HG02571 (cell line): ENCODE measurements at regions not wholly inside any gene's neighbourhood (a gene's known extent, or its start where the extent isn't known, plus 50 kb on each side); places are given as distances from the start of the nearest gene placed in this dataset.

ENCODE experiments used
- ATAC-seq: cut with Tn5 transposase; IDR thresholded peaks from one replicate; pipeline ENCODE4 v1.9.1; 2021; ENCODE audit warnings: mild to moderate bottlenecking, moderate library complexity; ENCODE audit not compliant: unreplicated experiment

- no peak for ATAC-seq
Measured at GRCh38 chr11:15859411-15859810, 496.9 kb downstream of the SOX6 start.

- no peak for ATAC-seq
Measured at GRCh38 chr11:15861256-15861655, 495.1 kb downstream of the SOX6 start.

- no peak for ATAC-seq
Measured at GRCh38 chr11:15863411-15863810, 492.9 kb downstream of the SOX6 start.

GRCh38 chr11:15864026-15864805 is 492.1 kb downstream of the SOX6 start:
- ATAC-seq, result no peak

DNA sequence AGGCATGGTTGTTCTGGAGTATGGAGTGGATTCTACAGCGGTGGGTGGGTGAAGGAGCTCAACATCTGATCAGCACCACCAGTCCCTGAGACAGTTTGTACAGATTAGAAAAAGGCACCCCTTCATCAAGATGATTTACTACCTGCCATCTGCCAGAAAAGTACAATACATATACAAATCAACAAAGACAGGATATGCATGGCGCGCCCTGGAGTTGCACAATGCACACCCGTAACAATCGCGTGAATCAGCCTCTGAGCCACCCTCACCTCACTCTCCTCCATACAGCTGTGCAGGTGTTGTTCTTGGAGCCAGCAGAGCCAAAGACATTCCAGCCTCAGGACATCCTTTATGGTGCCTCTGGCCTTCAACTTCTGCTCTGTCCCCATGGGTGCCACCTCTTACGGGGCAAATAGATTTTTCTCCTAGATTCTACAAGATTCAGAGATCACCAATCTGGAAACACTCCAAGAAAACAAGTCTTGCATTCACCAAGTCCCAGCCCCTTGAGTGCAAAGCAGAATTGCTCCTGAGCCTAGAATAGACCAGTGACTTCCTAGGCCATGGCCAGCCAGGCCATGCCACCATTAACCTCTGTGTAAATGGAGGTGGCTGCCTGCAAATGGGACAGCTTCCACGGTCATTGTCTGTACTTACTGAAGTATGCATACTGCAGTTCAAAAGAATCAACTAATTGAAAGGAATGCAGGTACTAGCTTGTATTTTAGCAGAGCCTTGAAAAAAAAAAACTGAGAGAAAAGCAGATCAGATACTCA is 490.9 kb downstream of the SOX6 start:
- ATAC-seq, result no peak

DNA sequence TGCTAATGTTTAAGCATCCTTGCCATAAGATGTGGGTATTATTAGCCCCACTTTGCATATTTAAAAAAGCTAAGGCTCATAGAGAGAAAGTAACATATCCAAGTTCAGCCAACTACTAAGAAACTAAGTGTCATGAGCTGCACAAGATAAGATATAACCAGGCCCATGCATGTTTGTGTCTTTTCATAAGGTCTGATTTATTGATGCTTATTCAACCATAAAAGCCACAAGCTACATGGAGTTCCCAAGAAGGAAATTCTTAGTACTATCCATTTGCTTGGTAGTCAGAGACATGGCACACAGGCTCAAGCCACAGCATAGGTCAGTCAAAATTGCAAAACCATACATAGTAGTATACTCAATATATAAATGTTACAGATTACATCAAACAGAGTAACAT is 488.5 kb downstream of the SOX6 start:
- ATAC-seq, result no peak

- no peak for ATAC-seq
Measured at GRCh38 chr11:15870911-15871310, 485.4 kb downstream of the SOX6 start.

GRCh38 chr11:15871904-15872626 is 484.3 kb downstream of the SOX6 start:
- ATAC-seq, result no peak

DNA sequence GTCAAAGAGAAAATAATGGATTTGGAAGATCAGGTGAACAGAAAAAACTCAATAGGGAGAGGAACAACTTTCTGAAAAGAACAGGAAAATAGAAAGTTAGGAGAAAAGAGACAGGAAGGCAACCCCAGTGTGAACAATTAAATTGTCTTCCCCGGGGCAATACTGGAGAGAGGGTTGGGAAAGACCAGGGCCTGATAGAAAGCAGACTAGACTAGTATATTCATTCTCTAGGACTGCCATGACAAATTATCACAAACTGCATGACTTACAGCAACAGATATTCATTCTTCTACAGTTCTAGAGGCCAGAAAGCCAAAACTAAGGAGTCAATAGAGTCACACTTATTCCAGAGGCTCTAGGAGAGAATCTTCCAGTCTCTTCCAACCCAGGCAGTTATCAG is 482.8 kb downstream of the SOX6 start:
- ATAC-seq, result no peak

GRCh38 chr11:15874704-15875103 is 481.6 kb downstream of the SOX6 start:
- no peak for ATAC-seq

- no peak for ATAC-seq
Measured at GRCh38 chr11:15875393-15875792, 481.0 kb downstream of the SOX6 start.

GRCh38 chr11:15875943-15876342 is 480.4 kb downstream of the SOX6 start:
- no peak for ATAC-seq

- no peak for ATAC-seq
Measured at GRCh38 chr11:15878756-15879155, 477.6 kb downstream of the SOX6 start.

GRCh38 chr11:15880291-15880690 is 476.1 kb downstream of the SOX6 start:
- no peak for ATAC-seq

DNA sequence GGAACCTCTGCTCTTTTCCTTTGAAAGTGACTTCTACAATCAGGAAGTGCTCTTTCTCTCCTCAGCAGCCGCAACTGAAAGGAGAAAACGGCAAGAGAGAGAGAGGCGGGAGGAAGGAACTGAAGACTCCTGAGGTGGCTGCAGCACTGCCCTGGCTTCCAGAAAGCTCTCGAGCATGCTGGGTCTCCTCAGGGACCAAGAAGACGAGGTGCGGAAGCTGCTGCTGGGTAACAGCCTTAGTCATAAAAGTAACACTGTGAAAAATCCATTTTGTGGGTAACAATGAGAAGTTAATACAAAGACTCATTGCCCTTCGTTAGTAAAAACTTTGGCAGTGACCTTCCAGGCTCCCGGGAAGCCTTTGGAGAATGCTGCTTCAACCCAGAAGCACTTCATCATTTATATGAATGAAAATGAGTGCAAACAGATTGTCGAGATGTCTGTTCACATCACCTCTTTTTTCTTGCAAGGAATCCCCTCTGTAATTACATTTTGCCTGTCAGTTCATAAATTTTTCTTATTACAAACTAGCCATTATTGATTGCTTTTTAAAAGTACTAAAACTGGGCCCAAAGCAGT is 473.4 kb downstream of the SOX6 start:
- ATAC-seq, result no peak

DNA sequence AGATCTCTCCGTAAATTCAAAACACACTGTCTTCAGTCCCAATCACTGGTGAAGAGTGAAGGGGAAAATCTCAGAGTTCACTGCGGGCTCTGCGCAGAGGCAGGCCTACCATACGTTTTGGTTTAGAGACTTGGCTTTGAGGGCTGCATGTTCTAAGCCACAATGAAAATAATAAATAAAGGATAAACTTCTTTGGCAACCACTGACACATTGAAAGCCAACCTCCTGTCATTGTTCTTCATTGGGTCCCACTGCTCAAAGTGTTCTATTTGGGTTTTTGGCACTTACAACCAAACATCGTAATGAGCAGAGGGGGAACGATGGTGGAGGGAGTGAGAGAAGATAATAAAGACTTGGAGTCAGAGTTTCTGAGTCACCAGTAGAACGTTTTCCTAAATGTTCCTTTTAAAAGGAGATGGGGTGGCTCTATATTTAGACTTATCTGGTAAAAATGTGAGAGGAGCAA is 472.9 kb downstream of the SOX6 start:
- ATAC-seq, result no peak

DNA sequence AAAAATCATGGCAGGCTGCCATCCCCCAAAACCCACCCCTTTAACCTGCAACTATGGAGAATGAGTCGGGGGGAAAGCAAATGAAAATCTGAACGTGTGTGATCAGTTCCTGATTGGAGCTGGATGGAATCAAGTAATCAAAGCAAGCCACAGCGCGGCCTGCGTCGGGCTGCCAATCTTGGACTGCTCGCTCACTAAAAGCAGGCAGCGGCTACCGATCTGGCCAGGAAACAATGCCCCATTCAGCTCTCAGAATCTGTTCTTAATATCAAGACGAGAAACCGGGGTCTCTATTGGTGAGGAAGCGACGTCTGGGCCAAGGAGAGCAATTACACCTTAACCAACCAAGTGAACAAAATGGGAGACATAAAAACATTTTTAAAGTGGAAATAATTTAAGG is 472.2 kb downstream of the SOX6 start:
- ATAC-seq, result no peak

GRCh38 chr11:15884777-15885540 is 471.4 kb downstream of the SOX6 start:
- ATAC-seq, result no peak

GRCh38 chr11:15885854-15886253 is 470.5 kb downstream of the SOX6 start:
- ATAC-seq, result no peak

- ATAC-seq, result no peak
Measured at GRCh38 chr11:15886299-15886698, 470.0 kb downstream of the SOX6 start.
